ENCODE measurements at regions not wholly inside any gene's neighbourhood (a gene's known extent, or its start where the extent isn't known, plus 50 kb on each side); places are given as distances from the start of the nearest gene placed in this dataset.

DNA sequence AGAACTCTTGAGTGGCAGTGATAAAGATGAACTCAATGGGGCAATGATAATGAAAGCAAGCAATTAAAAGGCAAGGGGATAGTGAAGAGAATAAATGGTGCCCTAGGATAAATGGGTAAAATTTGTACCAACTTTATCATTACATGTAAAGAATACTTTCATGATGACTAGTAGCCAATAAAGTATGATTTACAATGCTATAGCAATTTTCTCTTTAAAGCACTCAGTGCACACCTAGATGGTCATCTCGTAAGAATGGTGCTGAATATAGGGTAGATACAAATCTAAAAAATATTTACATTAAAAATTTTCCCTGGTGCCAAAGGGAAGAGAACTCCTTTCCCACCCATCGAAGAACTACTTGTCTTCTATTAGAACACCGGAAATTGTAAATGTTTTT, 651.4 kb downstream of the STPG2 start:
- ATAC-seq (no peak), DNase-seq (ENCODE audit: low read depth, low spot score) (no peak), FAIRE-seq (no peak)
- Histone ChIP-seq H3K4me2 (ENCODE audit: control insufficient read depth, insufficient read depth) (no peak overlapping the region), H3K27ac (ENCODE audit: control insufficient read depth, insufficient read depth) (no peak overlapping the region), H3K79me2 (ENCODE audit: control insufficient read depth, insufficient read depth, low read length) (no peaks in the 10 kb centered on the region), H3K4me3 (no peak overlapping the region), H2AFZ (ENCODE audit: control insufficient read depth, low read depth, low read length) (no peak overlapping the region), H3K27me3 (replicated peaks in 1 of 2; ENCODE audit: control insufficient read depth in 2 of 2, insufficient read depth in 2 of 2, low read length in 1 of 2) (no peaks in the 10 kb centered on the region), H3K4me1 (ENCODE audit: control insufficient read depth, insufficient read depth, low read length) (no peaks in the 10 kb centered on the region), H3K9me3 (replicated peaks; ENCODE audit: control insufficient read depth, insufficient read depth, low read length) (no peaks in the 10 kb centered on the region), H3K36me3 (ENCODE audit: control insufficient read depth in 2 of 2, insufficient read depth in 2 of 2, low read length in 1 of 2) (no peaks in the 10 kb centered on the region), H3K9ac (ENCODE audit: control insufficient read depth, insufficient read depth, low read length) (no peak overlapping the region), H4K20me1 (ENCODE audit: control insufficient read depth, insufficient read depth) (no peaks in the 10 kb centered on the region)
- no TSS peak for BruUV-seq (replicated peaks)
- SMC1A ChIA-PET (ENCODE audit: uncharacterized antibody, unreplicated experiment), result no interaction called here
- TF ChIP-seq, protein P1, sequence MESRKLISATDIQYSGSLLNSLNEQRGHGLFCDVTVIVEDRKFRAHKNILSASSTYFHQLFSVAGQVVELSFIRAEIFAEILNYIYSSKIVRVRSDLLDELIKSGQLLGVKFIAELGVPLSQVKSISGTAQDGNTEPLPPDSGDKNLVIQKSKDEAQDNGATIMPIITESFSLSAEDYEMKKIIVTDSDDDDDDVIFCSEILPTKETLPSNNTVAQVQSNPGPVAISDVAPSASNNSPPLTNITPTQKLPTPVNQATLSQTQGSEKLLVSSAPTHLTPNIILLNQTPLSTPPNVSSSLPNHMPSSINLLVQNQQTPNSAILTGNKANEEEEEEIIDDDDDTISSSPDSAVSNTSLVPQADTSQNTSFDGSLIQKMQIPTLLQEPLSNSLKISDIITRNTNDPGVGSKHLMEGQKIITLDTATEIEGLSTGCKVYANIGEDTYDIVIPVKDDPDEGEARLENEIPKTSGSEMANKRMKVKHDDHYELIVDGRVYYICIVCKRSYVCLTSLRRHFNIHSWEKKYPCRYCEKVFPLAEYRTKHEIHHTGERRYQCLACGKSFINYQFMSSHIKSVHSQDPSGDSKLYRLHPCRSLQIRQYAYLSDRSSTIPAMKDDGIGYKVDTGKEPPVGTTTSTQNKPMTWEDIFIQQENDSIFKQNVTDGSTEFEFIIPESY (IDR thresholded peaks at IDR 0.05), result no peak
- no peak for TF ChIP-seq RB1 (IDR thresholded peaks at IDR 0.05; ENCODE audit: borderline replicate concordance)
- no peak for TF ChIP-seq MEF2A (IDR thresholded peaks at IDR 0.05; ENCODE audit: insufficient read depth, low read depth, low read length)
- no peak for TF ChIP-seq ZNF592 (IDR thresholded peaks at IDR 0.05)
- TF ChIP-seq PAX8 (IDR thresholded peaks at IDR 0.05), result no peak
- no peak for TF ChIP-seq SMARCA5 (IDR thresholded peaks at IDR 0.05)
- TF ChIP-seq CEBPB (IDR thresholded peaks at IDR 0.05; ENCODE audit: borderline replicate concordance in 1 of 2, low read depth in 2 of 2, low read length in 2 of 2), result no peak
- no peak for TF ChIP-seq PKNOX1 (IDR thresholded peaks at IDR 0.05)
- no peak for TF ChIP-seq NFYA (IDR thresholded peaks at IDR 0.05; ENCODE audit: borderline replicate concordance, low read depth, low read length)
- TF ChIP-seq IKZF2 (IDR thresholded peaks at IDR 0.05), result no peak
- no peak for TF ChIP-seq YBX1 (IDR thresholded peaks at IDR 0.05)
- TF ChIP-seq, protein P2, sequence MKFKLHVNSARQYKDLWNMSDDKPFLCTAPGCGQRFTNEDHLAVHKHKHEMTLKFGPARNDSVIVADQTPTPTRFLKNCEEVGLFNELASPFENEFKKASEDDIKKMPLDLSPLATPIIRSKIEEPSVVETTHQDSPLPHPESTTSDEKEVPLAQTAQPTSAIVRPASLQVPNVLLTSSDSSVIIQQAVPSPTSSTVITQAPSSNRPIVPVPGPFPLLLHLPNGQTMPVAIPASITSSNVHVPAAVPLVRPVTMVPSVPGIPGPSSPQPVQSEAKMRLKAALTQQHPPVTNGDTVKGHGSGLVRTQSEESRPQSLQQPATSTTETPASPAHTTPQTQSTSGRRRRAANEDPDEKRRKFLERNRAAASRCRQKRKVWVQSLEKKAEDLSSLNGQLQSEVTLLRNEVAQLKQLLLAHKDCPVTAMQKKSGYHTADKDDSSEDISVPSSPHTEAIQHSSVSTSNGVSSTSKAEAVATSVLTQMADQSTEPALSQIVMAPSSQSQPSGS (IDR thresholded peaks at IDR 0.05; ENCODE audit: low read length), result no peak
- intact Hi-C loops (cut with micrococcal nuclease; ENCODE audit: unreplicated experiment), result no loop called here
- RAD21 ChIA-PET (ENCODE audit: unreplicated experiment), result no interaction called here
- CTCF ChIA-PET, result no interaction called here
- WGBS (ENCODE audit: insufficient coverage, insufficient replicate concordance, low lambda C conversion rate, missing lambda C conversion rate), result 11% methylated on average over 3 of the region's 3 CpGs
- POLR2A ChIA-PET, result interaction anchor here (0.7 kb wide), 1 partner anchor 93 kb away, joined by 3 read pairs; no protein-coding TSS in a partner anchor
- in situ Hi-C loops (cut with MboI), result no loop called here

Measured in GM12878 (cell line).